Activated T-cell treated with anti-CD3 and anti-CD28 coated beads, Interleukin-2, amount 50 U/mL, for 4 hours (primary cell): ENCODE measurements at regions not wholly inside any gene's neighbourhood (a gene's known extent, or its start where the extent isn't known, plus 50 kb on each side); places are given as distances from the start of the nearest gene placed in this dataset.
"Not testable (repeated sequence)": the region's sequence is repeated elsewhere in the genome, so short reads cannot be mapped to it uniquely, and the experiment has no call there.

Source experiments
- ATAC-seq, 2 donors: fragments of 200-7000 bp; cut with Tn5 transposase; one replicate each; pipeline ENCODE4 v1.10.0; 2021
- DNase-seq: peaks from one replicate; pipeline ENCODE4 v3.0.0-alpha.2; 2020
- H3K27me3 Mint-ChIP-seq: one replicate; pipeline ENCODE4 v1.8.0; 2021; ENCODE audit warnings: low read depth, mixed read lengths
- H3K36me3 Mint-ChIP-seq: one replicate; pipeline ENCODE4 v1.8.0; 2022; ENCODE audit warnings: mixed read lengths; ENCODE audit not compliant: insufficient read depth
- H3K4me1 Mint-ChIP-seq: one replicate; pipeline ENCODE4 v1.8.0; 2021; ENCODE audit warnings: low read depth, mixed read lengths
- H3K4me3 Mint-ChIP-seq: one replicate; pipeline ENCODE4 v1.8.0; 2021; ENCODE audit warnings: mild to moderate bottlenecking, moderate library complexity, mixed read lengths
- H3K9me3 Mint-ChIP-seq: one replicate; pipeline ENCODE4 v1.8.0; 2021; ENCODE audit warnings: mixed read lengths

- H3K4me1 Mint-ChIP-seq, H3K4me3 Mint-ChIP-seq, ATAC-seq, H3K9me3 Mint-ChIP-seq, H3K27me3 Mint-ChIP-seq, DNase-seq, H3K36me3 Mint-ChIP-seq: not testable (repeated sequence)
Measured at GRCh38 chr5:34329201-34329600, 286.2 kb upstream of the C1QTNF3 start.

- not testable (repeated sequence) for H3K27me3 Mint-ChIP-seq, H3K36me3 Mint-ChIP-seq, H3K9me3 Mint-ChIP-seq, ATAC-seq, DNase-seq, H3K4me3 Mint-ChIP-seq, H3K4me1 Mint-ChIP-seq
Measured at GRCh38 chr5:34329611-34330108, 286.6 kb upstream of the C1QTNF3 start.

- not testable (repeated sequence) for H3K4me3 Mint-ChIP-seq, H3K36me3 Mint-ChIP-seq, ATAC-seq, H3K27me3 Mint-ChIP-seq, DNase-seq, H3K9me3 Mint-ChIP-seq, H3K4me1 Mint-ChIP-seq
Measured at GRCh38 chr5:34331928-34332454, 289.0 kb upstream of the C1QTNF3 start.

DNA sequence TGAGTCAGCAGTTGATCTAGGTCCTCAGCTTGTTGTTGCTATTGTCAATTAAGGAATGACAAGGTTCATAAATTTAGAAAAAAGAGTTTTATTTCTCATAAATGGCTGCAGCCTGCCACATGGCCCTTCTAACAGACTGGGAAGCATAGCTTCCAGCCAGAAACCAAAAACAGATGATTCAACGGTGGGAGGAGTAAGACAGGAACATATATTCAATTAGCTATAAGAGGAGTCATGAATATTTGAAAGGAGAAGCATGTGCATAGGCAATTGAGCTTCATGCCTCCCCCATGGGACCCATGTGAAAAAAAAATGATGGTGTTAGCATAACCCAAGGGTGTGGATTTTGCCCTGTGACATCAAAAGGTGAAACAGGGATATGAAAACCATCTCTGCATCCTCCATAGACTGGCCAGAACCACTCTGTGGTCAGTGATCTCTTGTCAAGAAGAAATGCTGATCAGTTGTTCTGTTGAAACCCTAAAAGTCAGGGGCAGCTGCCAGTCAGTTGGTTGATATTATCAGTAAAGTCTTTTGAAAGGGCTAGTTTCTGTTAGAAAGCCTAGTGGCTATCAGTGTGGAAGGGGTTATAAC, 296.5 kb upstream of the C1QTNF3 start:
- not testable (repeated sequence) for H3K4me1 Mint-ChIP-seq, H3K27me3 Mint-ChIP-seq, H3K9me3 Mint-ChIP-seq, ATAC-seq, DNase-seq, H3K36me3 Mint-ChIP-seq, H3K4me3 Mint-ChIP-seq

GRCh38 chr5:34354440-34354839, 301.7 kb upstream of the RAI14 start:
- not testable (repeated sequence) for H3K36me3 Mint-ChIP-seq, H3K4me3 Mint-ChIP-seq, ATAC-seq, H3K27me3 Mint-ChIP-seq, DNase-seq, H3K4me1 Mint-ChIP-seq, H3K9me3 Mint-ChIP-seq

DNA sequence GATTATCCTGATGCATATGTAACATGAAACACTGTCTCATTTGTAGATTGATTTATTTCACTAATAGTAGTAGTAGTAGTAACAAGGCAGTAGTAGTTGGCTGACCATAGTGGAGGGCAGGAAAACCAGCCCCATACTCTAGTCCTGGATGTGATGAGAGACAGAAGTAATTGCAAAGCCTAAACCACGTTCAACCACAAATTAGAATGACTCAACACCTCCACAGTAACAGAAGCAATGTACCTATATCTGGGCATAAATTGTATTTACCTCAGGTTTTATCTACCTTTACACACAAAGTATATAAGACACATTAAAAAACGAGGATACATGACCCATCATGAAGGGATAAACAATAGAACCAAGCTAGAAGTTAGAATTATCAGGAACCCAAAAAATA, 284.7 kb upstream of the RAI14 start:
- not testable (repeated sequence) for H3K9me3 Mint-ChIP-seq, H3K4me1 Mint-ChIP-seq, DNase-seq, ATAC-seq, H3K27me3 Mint-ChIP-seq, H3K4me3 Mint-ChIP-seq, H3K36me3 Mint-ChIP-seq

GRCh38 chr5:34371817-34372216, 284.3 kb upstream of the RAI14 start:
- not testable (repeated sequence) for DNase-seq, H3K9me3 Mint-ChIP-seq

GRCh38 chr5:34372739-34373138, 283.4 kb upstream of the RAI14 start:
- H3K4me3 Mint-ChIP-seq, DNase-seq, H3K27me3 Mint-ChIP-seq, H3K36me3 Mint-ChIP-seq, H3K9me3 Mint-ChIP-seq, H3K4me1 Mint-ChIP-seq, ATAC-seq: not testable (repeated sequence)

More at GRCh38 chr5:34371817-34372216, 284.3 kb upstream of the RAI14 start:
- ATAC-seq, H3K4me3 Mint-ChIP-seq, H3K36me3 Mint-ChIP-seq, H3K27me3 Mint-ChIP-seq, H3K4me1 Mint-ChIP-seq: not testable (repeated sequence)

DNA sequence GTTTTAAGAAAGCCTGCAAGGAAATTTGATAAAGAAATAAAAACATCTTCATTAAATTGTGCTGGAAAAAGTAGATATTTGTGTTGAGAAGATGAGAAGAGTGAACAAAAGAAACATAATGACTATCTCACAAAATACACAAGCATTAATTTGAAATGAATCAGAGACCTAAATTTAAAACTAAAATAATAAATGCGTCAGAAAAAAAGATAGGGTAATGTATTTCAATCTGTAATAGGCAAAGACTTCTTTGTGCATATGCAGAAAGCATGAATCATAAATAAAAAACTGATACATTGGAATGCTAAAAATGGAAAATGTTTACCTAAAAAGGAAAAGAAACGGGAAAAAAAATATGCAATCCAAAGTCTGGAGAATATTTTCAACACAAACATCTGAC, 278.5 kb upstream of the RAI14 start:
- not testable (repeated sequence) for H3K4me1 Mint-ChIP-seq, H3K4me3 Mint-ChIP-seq, H3K36me3 Mint-ChIP-seq, ATAC-seq, H3K9me3 Mint-ChIP-seq, H3K27me3 Mint-ChIP-seq, DNase-seq

- H3K36me3 Mint-ChIP-seq, DNase-seq, H3K4me3 Mint-ChIP-seq, H3K27me3 Mint-ChIP-seq, H3K9me3 Mint-ChIP-seq, H3K4me1 Mint-ChIP-seq, ATAC-seq: not testable (repeated sequence)
Measured at GRCh38 chr5:34378498-34378897, 277.6 kb upstream of the RAI14 start.

- H3K4me1 Mint-ChIP-seq, H3K27me3 Mint-ChIP-seq, DNase-seq, ATAC-seq, H3K36me3 Mint-ChIP-seq, H3K9me3 Mint-ChIP-seq, H3K4me3 Mint-ChIP-seq: not testable (repeated sequence)
Measured at GRCh38 chr5:34388754-34389153, 267.4 kb upstream of the RAI14 start.

DNA sequence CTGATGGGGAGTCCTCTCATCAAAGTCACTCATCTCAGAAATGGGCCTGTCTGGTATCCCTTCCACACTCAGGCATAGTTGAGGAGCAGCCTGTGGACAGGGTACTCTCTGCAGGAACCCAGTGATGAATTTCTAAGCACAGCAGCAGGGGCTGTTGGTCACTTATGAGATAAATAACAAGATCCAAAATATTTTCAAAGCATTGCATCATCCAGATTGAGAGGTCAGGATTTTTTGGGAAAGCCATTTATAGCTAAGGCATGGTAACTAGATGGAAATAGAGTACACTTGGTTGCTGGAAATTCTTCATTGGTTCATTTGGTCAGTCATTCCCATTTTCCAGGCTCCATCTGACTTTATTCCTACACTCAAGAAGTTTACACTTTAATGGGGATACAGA, 246.8 kb upstream of the RAI14 start:
- no peaks in the 10 kb centered on the region for H3K9me3 Mint-ChIP-seq
- no peaks in the 10 kb centered on the region for H3K36me3 Mint-ChIP-seq
- no peak for DNase-seq
- H3K4me1 Mint-ChIP-seq = no peaks in the 10 kb centered on the region
- ATAC-seq = no peak
- H3K27me3 Mint-ChIP-seq = peaks cover 4% of the 10 kb centered on the region
- H3K4me3 Mint-ChIP-seq = no peak overlapping the region

DNA sequence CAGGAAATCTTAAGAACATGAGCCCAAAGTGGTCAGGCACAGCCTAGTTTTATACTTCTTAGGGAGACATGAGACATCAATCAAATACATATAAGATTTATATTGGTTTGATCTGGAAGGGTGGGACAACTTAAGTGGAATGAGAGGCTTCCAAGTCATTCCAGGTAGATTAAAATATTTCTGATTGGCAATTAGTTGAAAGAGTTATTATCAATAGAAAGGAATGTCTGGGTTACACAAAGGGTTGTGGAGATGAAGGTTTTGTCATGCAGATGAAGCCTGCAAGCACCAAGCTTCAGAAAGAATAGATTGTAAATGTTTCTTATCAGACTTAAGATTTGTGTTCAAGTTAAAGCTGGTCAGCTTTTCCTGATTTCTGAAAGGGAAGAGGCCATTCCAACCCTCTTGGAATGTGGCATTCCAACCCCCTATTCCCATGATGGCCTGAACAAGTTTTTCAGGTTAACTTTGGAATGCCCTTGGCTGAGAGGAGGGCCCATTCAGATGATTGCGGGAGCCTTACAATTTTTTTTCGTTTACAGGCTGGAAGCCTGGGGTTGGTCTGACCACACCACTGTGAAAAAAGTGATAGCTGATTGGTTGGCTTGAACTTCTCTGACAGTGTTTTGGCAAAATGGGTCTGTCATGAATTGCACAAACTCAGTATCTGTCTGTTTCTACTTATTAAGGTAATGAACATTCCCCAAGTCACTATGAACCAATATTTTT, 245.6 kb upstream of the RAI14 start:
- Mint-ChIP-seq H3K36me3 (no peaks in the 10 kb centered on the region), H3K4me1 (no peaks in the 10 kb centered on the region), H3K4me3 (no peak overlapping the region), H3K27me3 (peaks cover 4% of the 10 kb centered on the region), H3K9me3 (no peaks in the 10 kb centered on the region)
- DNase-seq = no peak
- ATAC-seq = no peak

DNA sequence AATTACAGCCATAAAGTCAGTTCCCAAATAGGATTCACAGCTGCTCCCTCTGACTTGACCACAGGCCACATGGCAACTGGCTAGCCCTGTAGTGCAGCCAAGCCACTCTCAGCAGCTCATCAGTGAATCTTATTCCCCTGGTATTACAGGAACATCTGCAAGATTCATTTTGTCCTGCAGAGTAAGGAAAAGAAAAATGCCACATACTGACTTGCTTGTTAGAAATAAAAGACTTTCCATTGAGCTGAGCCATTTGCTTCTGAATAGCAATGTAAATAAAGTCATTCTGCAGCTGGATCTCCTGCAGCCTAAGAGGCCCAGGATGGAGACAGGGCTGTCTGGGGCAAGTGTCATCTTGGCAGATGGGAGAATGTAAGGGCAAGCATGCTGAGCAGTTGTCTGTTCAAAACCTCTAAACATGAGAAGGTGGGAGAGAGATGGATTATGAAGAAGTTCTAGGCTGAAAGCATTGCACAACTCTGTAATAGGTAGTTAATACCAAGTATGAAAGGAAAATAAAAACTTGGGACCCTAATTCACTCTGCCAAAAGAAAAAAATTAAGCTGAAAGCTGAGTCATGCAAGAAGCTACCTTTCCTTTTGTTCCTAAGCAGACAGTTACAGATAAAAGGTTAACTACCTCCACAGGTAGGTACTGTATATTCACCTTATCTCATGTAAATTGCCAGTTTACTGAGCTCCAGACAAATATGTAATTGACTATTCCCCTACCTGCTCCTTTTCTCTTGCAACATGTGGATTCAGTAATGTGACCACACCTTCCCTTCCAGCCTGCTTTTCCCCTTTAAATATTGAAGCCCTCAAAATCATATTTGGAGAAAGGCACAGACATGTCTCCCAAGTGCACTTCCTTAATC, 244.4 kb upstream of the RAI14 start:
- DNase-seq (no peak), ATAC-seq (no peak)
- H3K4me1 Mint-ChIP-seq = no peaks in the 10 kb centered on the region
- H3K4me3 Mint-ChIP-seq = no peak overlapping the region
- H3K9me3 Mint-ChIP-seq = no peaks in the 10 kb centered on the region
- no peaks in the 10 kb centered on the region for H3K36me3 Mint-ChIP-seq
- H3K27me3 Mint-ChIP-seq = peaks cover 4% of the 10 kb centered on the region
